NCI-H82 treated with DMSO at 0.1 percent for 48 hours (cell line): ENCODE measurements at regions not wholly inside any gene's neighbourhood (a gene's known extent, or its start where the extent isn't known, plus 50 kb on each side); places are given as distances from the start of the nearest gene placed in this dataset.

ENCODE experiments used
- DNase-seq: peaks from one replicate; lab custom pipeline; 2025; ENCODE audit not compliant: unreplicated experiment; lab: John Stamatoyannopoulos, UW

DNA sequence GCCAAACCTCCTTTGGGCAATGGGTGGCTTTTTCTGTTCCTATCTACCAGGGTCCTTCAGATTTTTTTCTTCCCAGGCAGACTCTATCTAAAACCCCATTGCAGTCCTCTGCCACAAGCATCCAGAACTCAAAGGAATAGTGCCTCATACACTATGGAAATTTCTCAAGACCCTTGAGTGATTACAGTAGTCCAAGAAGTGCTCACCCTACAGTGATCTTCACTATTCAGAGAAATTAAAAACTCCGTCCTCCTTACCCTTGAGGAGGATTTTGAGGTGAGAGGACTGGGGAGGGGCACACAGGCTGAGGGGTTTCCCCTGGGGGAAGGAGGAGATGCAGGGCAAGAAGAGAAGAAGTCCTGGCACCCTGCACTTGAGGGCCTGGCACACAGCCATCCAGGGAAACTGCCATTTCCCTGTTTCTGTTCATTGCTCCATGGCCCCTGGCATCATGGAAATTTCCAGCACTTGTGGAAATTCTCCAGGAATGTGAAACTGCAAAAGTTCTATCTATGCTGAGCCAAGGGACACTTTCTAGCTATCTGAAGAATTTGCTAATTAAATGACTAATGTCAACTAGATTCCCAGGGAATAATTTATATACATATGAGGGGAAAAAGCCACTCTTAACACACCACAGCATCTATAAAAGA lies 102.5 kb upstream of the ATP1B1 start:
- no peak for DNase-seq

DNA sequence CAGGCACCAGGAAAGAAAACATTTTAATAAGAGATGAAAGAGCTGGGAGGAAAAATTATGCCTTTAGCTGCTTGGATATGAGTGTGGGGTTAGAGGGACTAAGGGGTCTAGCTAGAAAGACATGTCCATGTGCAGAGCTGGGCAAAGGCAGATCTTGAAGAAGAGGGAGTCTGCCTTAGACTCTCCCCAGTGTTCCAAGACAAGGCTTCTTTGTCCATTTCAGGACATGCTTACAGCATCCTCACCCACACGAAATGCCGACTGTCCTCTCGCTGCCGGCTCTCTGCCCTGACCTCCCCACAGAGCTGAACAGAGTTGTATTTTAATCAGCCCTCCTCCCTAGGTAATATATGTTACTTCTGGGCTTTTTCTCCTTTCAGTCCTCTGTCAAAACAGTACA lies 100.7 kb upstream of the ATP1B1 start:
- no peak for DNase-seq

DNA sequence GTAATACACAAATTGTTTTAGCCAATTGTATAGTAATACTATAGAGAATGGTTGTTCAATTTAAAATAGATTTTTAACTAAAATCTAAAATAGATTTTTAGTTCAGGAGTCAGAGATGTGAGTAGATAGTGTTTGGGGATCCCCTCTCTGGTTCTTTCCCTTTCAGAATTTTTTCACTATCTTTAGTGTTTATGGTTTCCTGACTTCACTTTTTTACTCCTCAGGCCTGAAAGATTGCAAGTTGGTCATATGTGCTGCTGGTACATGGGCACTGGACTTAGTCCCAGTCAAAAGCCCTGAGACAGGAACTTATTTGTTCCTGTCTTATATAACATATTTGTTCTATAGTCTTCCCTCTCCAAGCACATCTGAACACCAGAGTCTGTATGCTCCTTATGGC lies 96.8 kb upstream of the ATP1B1 start:
- no peak for DNase-seq

DNA sequence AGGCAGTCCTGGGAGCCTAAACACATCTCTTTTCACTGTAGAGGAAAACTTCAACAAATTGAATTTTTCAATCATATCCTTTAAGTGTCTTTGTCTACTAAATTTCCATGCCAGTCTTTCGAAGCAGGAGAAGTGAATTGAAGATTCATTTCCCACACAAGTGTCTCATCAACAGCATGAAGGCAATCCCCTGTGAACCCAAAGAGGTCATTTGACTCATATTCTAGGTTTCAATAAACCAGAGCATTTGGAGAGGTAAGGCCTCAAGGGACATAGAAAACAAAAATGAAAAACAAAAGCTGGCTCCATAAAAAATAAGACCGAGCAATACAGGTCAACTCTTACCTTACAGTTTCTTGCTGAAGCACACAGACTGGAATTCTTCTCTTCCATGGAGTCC lies 94.1 kb upstream of the ATP1B1 start:
- DNase-seq: no peak

DNA sequence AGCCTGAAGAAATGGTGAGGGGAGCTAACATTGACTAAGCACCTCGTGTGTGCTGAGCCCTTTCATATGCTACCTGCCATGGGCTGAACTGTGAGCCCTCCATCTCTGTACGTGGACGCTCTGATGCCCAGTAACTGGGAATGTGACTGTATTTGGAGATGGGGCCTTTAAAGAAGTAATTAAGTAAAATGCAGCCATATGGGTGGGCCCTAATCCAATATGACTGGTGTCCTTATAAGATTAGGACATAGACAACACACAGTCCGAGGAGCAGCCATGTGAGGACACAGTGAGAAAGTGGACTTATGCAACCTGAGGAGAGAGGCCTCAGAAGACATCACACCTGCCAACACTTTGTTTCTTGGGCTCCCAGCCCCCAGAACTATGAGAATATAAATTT lies 92.7 kb upstream of the ATP1B1 start:
- DNase-seq: peak; percentile 98

DNA sequence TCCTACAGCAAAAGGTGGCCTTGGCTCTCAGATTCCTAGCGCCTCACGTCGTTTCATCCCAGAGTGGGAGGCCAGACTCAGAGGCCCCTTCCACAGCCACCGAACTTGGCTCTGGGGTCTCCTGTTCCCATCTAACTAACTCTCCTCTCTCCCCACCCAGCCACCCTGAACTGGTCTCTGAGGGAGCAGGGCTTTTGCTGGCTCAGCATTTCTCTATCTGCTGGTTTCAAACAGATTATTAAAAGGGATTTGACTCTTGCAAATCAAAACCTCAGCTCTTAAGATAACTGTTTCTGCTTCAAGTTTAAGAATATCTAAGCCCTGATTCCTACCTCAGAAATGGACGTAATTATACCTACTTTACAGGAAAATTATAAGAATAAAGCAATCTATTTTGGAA lies 91.0 kb upstream of the ATP1B1 start:
- no peak for DNase-seq

DNA sequence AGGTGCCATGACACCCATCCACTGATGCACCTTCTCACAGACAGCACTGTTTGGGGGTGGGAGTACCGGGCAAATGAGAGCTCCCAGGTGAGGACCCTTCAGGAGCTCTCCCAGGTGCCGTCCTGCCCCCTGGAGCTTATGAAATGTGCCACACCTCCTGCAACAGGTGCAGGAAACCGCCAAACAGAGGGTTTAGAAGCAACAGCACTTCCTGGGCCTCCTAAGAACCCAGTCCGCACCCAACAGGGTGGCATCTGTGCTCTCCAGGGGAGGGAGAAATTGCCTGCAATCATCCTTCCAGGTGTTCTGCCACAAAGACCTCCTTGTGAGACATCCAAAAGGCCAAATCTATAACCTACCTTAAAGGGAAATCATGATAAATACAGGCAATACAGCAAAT lies 87.7 kb upstream of the ATP1B1 start:
- DNase-seq: no peak

DNA sequence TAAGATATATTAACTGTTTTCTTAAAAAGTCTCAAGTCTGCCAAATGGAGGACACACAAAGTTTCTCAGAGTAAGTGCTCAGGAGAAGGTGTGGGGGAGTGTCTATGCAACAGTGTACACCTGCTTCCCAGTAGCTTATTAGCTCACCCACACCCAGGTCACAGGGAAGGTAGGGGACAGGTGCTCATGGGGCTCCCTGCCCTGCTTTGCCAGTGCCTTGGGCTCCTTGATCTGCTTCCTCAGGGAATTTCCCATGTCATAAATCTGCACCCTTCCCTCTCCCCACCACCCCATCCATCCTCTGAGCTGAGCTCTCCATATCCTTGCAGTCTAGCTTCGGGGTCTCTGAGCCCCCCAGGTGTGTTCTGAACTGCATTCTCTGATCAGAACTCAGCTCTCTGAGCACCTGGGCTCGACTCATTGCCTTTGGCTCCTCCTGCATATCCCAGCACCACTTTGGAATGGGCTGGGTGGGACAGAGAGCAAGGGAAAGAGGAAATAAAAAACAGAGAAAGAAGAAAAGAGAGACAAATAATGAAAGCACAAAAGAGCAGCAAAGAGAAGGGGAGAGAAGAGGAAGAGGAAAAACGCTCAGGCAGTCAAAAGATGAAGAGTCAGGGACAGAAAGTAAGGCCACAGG lies 87.0 kb upstream of the ATP1B1 start:
- no peak for DNase-seq

DNA sequence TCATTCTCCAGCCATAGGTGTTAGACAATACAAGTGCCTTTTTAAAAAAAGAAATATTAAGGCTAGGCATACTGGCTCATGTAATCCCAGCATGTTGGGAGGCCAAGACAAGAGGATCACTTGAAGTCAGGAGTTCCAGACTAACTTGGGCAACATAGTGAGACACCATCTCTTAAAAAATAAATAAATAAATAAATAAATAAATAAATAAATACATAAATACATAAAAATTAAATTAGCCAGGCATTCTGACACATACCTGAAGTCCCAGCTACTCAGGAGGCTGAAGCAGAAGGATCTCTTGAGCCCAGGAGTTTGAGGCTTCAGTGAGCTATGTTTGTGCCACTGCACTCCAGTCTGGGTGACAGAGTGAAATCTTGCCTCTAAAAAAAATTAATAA lies 85.8 kb upstream of the ATP1B1 start:
- no peak for DNase-seq

DNA sequence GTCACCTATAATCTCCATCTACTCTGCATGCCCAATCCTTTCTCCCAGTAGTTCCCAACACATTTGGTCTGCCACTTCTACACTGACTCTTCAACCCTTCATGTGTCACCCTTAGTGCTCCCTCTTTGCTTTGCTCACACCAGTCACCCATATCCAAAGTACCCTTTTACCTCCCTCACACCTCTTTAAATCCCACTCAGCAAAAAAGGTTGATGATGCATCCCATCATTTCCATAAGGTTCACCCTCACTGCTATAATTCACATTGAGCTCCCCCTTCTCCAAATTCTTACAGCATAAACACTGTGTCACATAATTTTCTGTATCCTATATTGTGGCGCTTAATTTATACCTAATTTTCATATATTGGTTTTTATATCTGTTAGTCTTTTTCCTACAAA lies 83.8 kb upstream of the ATP1B1 start:
- no peak for DNase-seq

DNA sequence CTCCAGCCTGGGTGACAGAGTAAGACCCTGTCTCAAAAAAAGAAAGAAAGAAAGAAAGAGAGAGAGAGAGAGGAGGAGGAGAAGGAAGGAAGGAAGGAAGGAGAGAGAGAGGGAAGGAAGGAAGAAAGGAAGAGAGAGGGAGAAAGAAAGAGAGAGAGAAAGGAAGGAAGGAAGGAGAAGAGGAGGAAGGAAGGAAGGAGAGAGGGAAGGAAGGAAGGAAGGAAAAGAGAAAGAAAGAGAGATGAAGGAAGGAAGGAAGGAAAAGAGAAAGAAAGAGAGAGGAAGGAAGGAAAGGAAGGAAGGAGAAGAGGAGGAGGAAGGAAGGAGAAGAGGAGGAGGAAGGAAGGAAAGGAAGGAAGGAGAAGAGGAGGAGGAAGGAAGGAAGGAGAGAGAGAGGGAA lies 82.2 kb upstream of the ATP1B1 start:
- DNase-seq: no peak

DNA sequence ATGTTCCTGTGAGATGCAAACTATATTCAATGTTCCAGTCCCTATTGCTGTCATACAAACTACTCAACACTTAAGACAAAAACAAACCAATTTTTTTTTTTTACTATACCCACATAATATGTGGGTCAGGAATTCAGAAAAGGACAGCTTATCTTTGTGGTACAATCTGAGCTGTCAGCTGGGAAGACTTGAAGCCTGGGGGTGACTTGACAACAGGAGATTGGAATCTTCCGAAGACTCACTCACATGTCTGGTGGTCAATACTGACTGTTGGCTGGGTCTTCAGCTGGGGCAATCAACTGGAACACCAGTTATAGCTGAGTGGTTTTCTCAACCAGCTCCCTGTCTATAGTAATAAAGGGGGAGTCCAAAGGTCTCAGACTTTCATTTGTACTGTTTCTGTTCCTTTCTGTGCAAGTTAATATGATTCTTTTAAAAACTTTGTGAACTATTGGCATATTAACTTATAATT lies 81.7 kb upstream of the ATP1B1 start:
- DNase-seq: no peak

DNA sequence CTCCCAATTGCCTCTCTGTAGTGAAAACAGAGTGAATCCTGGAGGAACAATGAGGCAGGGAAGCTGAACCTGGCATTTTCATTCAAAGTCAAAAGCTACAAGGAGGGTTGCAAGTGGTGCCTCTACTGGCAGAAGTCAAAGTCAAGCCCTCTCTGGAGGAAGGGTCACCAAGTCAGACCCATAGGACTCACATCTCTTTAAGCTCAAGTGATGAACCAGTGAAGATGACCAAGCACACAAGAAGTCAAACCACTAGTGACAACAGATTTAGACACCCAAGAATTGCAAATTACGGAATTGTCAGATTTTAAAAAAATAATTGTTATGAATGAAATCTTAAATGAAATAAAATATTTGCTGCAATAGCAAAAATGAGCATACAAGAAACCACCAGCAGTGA lies 81.1 kb upstream of the ATP1B1 start:
- DNase-seq: no peak

DNA sequence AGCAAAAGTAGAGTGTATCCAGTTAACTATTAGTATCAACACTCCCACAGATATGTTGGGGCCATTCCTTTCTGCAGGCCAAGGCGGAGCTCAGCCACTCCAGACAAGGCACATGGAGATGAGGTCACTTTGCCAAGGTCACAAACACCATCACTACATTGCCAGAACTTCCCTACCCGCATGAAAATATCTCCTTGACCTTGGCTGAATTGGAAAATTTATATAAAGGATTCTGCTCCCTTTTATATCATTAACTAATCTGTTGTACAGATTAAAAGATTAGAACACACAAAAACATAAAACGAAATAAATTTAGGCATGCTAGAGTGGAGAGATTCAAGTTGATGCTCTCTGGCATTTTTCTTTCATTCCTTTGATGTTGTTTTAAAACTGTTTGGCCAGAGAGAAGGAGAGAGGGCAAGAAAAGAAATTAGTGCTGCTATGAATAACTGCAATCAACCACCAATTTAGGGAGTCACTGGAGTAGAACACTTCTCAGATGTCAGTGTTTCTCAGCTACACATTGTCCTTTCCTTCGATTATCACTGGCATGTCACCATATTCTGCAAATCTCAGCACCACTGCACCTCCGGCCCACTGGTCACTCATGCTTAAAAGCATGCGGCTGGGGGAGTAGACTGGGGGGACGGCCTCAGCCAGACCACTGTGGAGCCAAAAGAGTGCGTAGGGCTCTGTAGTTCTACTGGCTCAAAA lies 78.7 kb upstream of the ATP1B1 start:
- no peak for DNase-seq

DNA sequence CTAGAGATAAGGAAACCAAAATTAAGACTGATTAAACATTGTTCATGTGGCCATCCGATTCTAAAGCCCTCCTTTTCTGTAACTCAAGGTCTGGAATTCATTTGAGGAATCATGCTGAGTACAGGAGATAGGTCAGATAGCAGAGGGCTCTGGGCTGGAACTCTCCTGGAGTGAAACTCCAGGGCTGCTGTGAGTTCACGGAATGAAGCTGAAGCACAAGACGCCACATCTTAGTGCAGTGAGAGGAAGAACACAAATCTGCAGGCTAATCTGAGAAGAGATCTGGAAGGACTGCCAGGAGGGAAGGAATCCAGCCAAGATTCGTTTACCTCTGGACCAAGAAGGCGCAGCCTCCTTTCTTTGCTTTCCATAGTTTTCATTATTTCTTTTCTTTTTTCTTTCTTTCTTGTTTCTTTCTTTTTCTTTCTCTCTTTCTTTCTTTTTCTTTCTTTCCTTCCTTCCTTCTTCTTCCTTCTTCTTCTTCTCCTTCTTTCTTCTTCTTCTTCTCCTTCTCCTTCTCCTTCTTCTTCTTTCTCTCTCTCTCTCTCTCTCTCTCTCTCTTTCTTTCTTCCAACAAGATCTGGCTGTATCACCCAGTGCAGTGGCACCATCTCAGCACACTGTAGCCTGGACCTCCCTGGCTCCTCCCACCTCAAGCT lies 74.8 kb upstream of the ATP1B1 start:
- DNase-seq: no peak

DNA sequence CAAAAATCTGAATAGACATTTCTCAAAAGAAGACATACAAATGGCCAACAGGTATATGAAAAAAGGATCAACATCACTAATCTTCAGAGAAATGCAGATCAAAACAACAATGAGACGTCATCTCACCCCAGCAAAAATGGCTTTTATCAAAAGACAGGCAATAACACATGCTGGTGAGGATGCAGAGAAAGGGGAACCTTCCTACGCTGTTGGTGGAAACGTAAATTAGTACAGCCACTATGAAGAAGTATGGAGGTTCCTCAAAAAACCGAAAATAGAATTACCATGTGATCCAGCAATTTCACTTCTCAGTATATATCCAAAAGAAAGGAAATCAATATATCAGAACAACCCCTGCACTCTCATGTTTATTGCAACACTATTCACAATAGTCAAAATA lies 65.1 kb upstream of the ATP1B1 start:
- no peak for DNase-seq

DNA sequence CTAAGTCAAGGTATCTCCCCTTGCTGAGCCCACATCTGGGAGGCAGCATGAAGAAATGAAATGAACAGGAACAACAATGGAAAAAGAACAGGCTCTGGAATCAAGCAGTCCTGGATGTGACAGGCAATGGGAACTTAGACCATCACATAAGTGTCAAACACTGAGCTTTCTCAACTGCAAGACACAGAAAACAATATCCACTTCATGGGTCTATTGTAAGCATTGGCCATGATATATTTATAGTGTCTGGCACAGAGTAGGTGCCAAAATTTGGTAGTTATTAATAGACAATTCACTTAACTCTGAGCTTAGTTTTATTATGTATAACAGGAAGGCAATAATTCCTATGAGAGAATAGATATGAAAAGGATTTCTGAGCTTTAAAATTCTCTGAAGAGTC lies 64.1 kb upstream of the ATP1B1 start:
- no peak for DNase-seq

DNA sequence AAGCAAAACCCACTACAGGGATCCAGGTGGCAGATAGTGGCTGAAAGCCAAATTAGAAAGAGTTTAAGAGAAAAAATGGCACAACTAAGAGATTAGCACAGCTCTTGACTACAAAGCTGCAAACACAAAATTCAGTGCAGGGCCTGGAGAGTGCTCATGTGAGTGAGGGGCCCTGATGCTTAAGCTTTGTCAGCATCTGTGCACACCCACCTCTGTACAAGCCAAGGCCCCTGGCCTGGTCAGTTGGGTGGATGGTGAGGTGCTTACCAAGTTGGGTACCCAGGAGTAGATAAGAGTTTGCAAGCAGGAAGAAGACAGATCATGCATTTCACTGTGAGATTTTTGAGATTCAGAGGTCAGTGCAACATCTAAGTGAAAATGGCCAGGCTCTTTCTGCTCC lies 62.7 kb upstream of the ATP1B1 start:
- DNase-seq: no peak

DNA sequence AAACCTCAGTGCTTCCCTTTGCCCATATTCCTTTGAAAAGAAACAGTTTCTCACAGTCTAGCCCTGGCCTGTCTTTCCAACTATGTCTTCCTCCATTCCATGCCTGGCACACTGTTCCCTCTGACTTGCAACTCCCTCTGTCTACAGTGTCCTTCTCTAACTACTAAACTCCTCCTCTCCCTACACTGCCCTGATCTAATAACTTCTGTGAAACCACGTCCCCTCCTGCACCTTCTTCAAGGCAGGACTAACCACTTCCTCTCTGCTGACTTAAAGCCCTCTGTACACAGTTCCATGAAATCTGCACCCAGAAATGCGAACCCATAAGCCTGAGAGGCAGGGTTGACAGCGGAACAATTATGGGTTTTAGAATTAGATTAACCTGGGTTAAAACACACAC lies 62.2 kb upstream of the ATP1B1 start:
- no peak for DNase-seq

DNA sequence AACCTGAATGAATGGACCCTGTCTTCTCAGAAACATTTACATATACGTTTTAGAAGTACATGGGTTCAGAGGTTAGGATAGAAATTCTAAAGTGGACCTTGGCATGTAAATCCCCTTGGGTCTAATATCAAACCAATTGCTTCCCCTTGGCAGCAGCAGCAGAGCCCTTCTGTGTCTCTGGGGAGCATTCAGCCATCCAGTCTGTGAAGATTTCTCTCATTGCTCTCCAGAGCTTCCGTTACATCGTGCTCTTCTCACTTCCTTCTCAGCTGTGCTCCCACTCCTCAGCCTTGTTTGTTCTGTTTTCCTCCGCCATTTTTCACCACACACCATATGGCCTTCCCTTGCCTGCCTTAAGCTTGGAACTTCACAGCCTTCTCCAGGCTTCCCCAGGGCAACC lies 61.5 kb upstream of the ATP1B1 start:
- no peak for DNase-seq

DNA sequence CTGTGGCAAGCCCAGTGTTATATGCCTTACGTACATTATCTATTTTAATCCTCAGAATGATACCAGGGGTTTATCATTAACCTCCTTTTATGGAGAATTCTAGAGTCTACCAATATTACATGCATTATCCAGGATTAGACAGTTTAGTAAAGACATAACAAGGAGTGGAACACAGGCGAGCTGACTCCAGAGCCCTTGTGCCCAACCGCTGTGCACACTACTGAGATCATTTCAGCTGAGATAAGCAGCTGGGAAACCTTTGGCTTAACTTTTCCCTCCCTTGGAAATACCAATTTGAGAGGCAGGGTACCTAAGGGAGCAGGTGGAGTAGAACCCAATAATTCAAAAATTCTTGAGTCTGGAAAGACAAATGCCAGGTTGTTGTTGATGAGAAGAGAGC lies 59.8 kb upstream of the ATP1B1 start:
- no peak for DNase-seq

DNA sequence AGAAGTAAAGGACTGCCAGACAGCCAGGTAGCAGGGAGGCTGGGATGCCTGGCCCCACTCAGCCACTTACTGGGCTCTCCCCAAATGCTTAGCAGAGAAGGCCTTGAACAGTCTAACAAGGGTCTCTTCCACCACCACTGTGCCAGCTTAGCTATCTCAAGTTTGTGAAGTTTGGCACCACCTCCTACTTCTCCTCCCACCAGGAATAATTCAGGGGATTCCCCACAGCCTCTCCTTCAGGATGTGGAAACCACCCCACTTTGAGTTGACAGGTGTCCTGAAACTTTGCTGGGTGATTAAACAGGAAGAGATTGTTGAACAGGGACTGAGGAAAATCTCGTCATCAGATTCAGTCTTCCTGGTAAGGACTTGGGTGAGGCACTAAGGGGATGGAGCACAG lies 59.4 kb upstream of the ATP1B1 start:
- DNase-seq: no peak
